HCT116 (cell line): ENCODE measurements at regions not wholly inside any gene's neighbourhood (a gene's known extent, or its start where the extent isn't known, plus 50 kb on each side); places are given as distances from the start of the nearest gene placed in this dataset.

Experiments used
- ATAC-seq: fragments of 200-7000 bp; cut with Tn5 transposase; 2 replicates; pipeline ENCODE4 v1.9.1; 2020; ENCODE audit warnings: mild to moderate bottlenecking, moderate library complexity
- BruUV-seq: library from RNA; stranded (reverse); fragments of 400-500 nt; replicated peaks from 2 replicates; lab custom pipeline; 2021; lab: Mats Ljungman, UMichigan
- CTCF ChIA-PET: fragments of 300-600 bp; sonication (Branson Sonifier 250); formaldehyde crosslinking; loops from one replicate; lab custom pipeline; 2021; ENCODE audit warnings: antibody characterized with exemption; lab: Charles Lee
- POLR2A ChIA-PET: fragments of 300-600, 350-600 bp; sonication (Branson Sonifier 250); formaldehyde crosslinking; loops from one replicate; lab custom pipeline; 2021; ENCODE audit warnings: antibody characterized with exemption; lab: Charles Lee
- RAD21 ChIA-PET, 2 experiments: fragments of 300-600 bp; sonication (Branson Sonifier 250); formaldehyde crosslinking; loops; one replicate each; lab custom pipeline; 2023; ENCODE audit warnings: low total read pairs in 2 of 2; ENCODE audit not compliant: uncharacterized antibody in 2 of 2, unreplicated experiment in 2 of 2, low non-redundant PET in 1 of 2; lab: Charles Lee
- DNase-seq: peaks from one replicate; pipeline ENCODE4 v3.0.0-alpha.2; 2010; ENCODE audit warnings: low read depth, low spot score
- H2AFZ ChIP-seq: fragments of 200-600 bp; shearing (Covaris generic), sonication (generic); 2 replicates; pipeline ENCODE4 v1.6.1; 2017; ENCODE audit warnings: low read depth, mixed run types, mixed read lengths, antibody characterized with exemption, low read length; ENCODE audit not compliant: poor library complexity, severe bottlenecking
- H3K27ac ChIP-seq: 2 replicates; pipeline ENCODE4 v1.5.1; 2012; ENCODE audit warnings: low read depth, low read length
- H3K27me3 ChIP-seq: fragments of 200-600 bp; sonication (generic); 2 replicates; pipeline ENCODE4 v1.6.1; 2016; ENCODE audit warnings: mixed run types, low read length, mixed read lengths; ENCODE audit not compliant: insufficient read depth
- H3K36me3 ChIP-seq, 2 experiments: fragments of 200-500 bp in 1 of 2; fragments of 200-600 bp in 1 of 2; sonication (Bioruptor generic) in 1 of 2; sonication (generic) in 1 of 2; 2 replicates each; pipeline versions ENCODE4 v1.5.1 to v1.6.1; 2014 to 2016; ENCODE audit warnings: low read length in 2 of 2, inconsistent platforms in 1 of 2, mixed read lengths in 1 of 2, mixed run types in 1 of 2; ENCODE audit not compliant: insufficient read depth in 2 of 2, control insufficient read depth in 1 of 2
- H3K4me1 ChIP-seq, 2 experiments: fragments of 200-600 bp in 1 of 2; sonication (generic) in 1 of 2; 2 replicates each; pipeline versions ENCODE4 v1.5.1 to v1.6.1; 2012 to 2017; ENCODE audit warnings: low read length in 2 of 2, inconsistent platforms in 1 of 2, mild to moderate bottlenecking in 1 of 2, mixed read lengths in 1 of 2, mixed run types in 1 of 2, moderate library complexity in 1 of 2; ENCODE audit not compliant: insufficient read depth in 2 of 2, control insufficient read depth in 1 of 2
- H3K4me2 ChIP-seq: fragments of 200-600 bp; sonication (generic); 2 replicates; pipeline ENCODE4 v1.6.1; 2017; ENCODE audit warnings: mixed run types, low read length, mixed read lengths
- H3K4me3 ChIP-seq, 2 experiments: fragments of 200-600 bp in 1 of 2; sonication (generic) in 1 of 2; replicated peaks in 1 of 2; 2 replicates each; pipeline ENCODE4 v1.5.1; 2011 to 2016; ENCODE audit warnings: low read length in 2 of 2, control low read depth in 1 of 2, low read depth in 1 of 2, mild to moderate bottlenecking in 1 of 2, mixed read lengths in 1 of 2, mixed run types in 1 of 2
- H3K79me2 ChIP-seq: fragments of 200-600 bp; sonication (generic); 2 replicates; pipeline ENCODE4 v1.6.1; 2017; ENCODE audit warnings: mild to moderate bottlenecking, mixed run types, low read length, moderate library complexity, mixed read lengths; ENCODE audit not compliant: insufficient read depth
- H3K9ac ChIP-seq: fragments of 200-600 bp; sonication (generic); 2 replicates; pipeline ENCODE4 v1.6.1; 2016; ENCODE audit warnings: low read length, mixed read lengths
- H3K9me2 ChIP-seq: fragments of 200-600 bp; sonication (generic), shearing (Covaris generic); 2 replicates; pipeline ENCODE4 v1.6.1; 2017; ENCODE audit warnings: mixed run types, mild to moderate bottlenecking, moderate library complexity; ENCODE audit not compliant: insufficient read depth
- H3K9me3 ChIP-seq, 2 experiments: fragments of 200-500 bp in 1 of 2; fragments of 200-600 bp in 1 of 2; sonication (Bioruptor generic) in 1 of 2; sonication (generic) in 1 of 2; 2 replicates each; pipeline ENCODE4 v1.6.1; 2014 to 2017; ENCODE audit warnings: low read length in 2 of 2, mixed read lengths in 2 of 2, inconsistent platforms in 1 of 2, low read depth in 1 of 2, mild to moderate bottlenecking in 1 of 2, mixed run types in 1 of 2, moderate library complexity in 1 of 2; ENCODE audit not compliant: control insufficient read depth in 1 of 2, insufficient read depth in 1 of 2
- H4K20me1 ChIP-seq: fragments of 200-600 bp; sonication (generic), shearing (Covaris generic); 2 replicates; pipeline ENCODE4 v1.6.1; 2017; ENCODE audit warnings: mixed run types, mild to moderate bottlenecking, moderate library complexity; ENCODE audit not compliant: insufficient read depth
- EGR1 ChIP-seq: IDR thresholded peaks from 2 replicates; pipeline ENCODE4 v1.6.1; 2012; ENCODE audit warnings: low read depth
- EZH2 ChIP-seq: fragments of 200-600 bp; sonication (generic); IDR thresholded peaks from 2 replicates; pipeline ENCODE4 v1.6.1; 2017; ENCODE audit warnings: antibody characterized with exemption, mixed run types
- JUND ChIP-seq: IDR thresholded peaks from 2 replicates; pipeline ENCODE4 v1.6.1; 2012
- REST ChIP-seq: IDR thresholded peaks from 2 replicates; pipeline ENCODE4 v1.6.1; 2012; ENCODE audit warnings: low read depth
- ZFX ChIP-seq: fragments of 450-650 bp; IDR thresholded peaks from 2 replicates; pipeline ENCODE4 v1.6.1; 2017
- intact Hi-C: fragments of 100-400 bp; cut with micrococcal nuclease; formaldehyde crosslinking; loops from 2 replicates; pipeline ENCODE4 v1.10.0; 2022

- intact Hi-C loops, result no loop called here
- ChIA-PET POLR2A (no interaction called here), CTCF (no interaction called here), RAD21 (no interaction called here)
- Histone ChIP-seq H3K27ac (no peak overlapping the region), H3K9me3 (peaks cover 0 to 12% of the 10 kb centered on the region in 2 experiments; a peak in 2 of 4 replicates), H2AFZ (no peak overlapping the region), H4K20me1 (no peaks in the 10 kb centered on the region), H3K79me2 (no peaks in the 10 kb centered on the region), H3K4me3 (no peak overlapping the region), H3K4me1 (no peaks in the 10 kb centered on the region), H3K4me2 (no peak overlapping the region), H3K36me3 (no peaks in the 10 kb centered on the region), H3K9me2 (no peaks in the 10 kb centered on the region), H3K9ac (no peak overlapping the region), H3K27me3 (no peaks in the 10 kb centered on the region)
- no TSS peak for BruUV-seq
- TF ChIP-seq ZFX (no peak), REST (no peak), JUND (no peak)
- DNase-seq (no peak), ATAC-seq (no peak)
Measured at GRCh38 chr11:98964146-98964545, 56.6 kb upstream of the CNTN5 start.

DNA sequence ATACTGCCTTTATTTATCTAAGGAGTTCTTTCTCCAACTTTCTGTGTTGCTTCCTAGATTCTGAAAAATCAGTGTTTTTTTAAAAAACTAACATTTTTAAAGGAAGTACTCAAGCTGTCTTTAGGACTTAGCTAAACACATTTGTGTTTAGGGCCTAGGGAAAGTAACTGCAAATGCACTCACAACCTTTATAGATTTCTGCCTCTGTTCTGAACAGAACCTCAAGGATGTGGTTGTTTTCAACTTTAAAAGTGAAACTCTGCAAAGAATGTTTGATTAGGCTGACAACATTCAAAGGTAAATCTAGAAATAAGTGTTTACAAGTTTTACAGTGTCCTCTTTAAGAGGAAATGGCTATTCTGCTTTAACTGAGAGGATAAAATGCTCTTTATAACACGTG lies 55.4 kb upstream of the CNTN5 start:
- no peak overlapping the region for H3K9ac ChIP-seq
- DNase-seq (no peak), ATAC-seq (no peak)
- H3K4me2 ChIP-seq, result no peak overlapping the region
- no peak overlapping the region for H2AFZ ChIP-seq
- intact Hi-C loops, result no loop called here
- TF ChIP-seq EZH2, result no peak
- no peak for TF ChIP-seq REST
- no peak for TF ChIP-seq EGR1
- H3K27ac ChIP-seq, result no peak overlapping the region
- no peaks in the 10 kb centered on the region for H4K20me1 ChIP-seq
- peaks cover 4 to 11% of the 10 kb centered on the region in 2 experiments; a peak in 2 of 4 replicates for H3K9me3 ChIP-seq
- no peaks in the 10 kb centered on the region for H3K27me3 ChIP-seq
- no TSS peak for BruUV-seq
- no peaks in the 10 kb centered on the region for H3K79me2 ChIP-seq
- no peaks in the 10 kb centered on the region for H3K36me3 ChIP-seq
- RAD21 ChIA-PET, result no interaction called here
- H3K9me2 ChIP-seq, result no peaks in the 10 kb centered on the region
- CTCF ChIA-PET, result no interaction called here
- no peaks in the 10 kb centered on the region for H3K4me1 ChIP-seq
- no peak overlapping the region for H3K4me3 ChIP-seq
- POLR2A ChIA-PET, result no interaction called here
